ENCODE measurements at regions not wholly inside any gene's neighbourhood (a gene's known extent, or its start where the extent isn't known, plus 50 kb on each side); places are given as distances from the start of the nearest gene placed in this dataset.

DNA sequence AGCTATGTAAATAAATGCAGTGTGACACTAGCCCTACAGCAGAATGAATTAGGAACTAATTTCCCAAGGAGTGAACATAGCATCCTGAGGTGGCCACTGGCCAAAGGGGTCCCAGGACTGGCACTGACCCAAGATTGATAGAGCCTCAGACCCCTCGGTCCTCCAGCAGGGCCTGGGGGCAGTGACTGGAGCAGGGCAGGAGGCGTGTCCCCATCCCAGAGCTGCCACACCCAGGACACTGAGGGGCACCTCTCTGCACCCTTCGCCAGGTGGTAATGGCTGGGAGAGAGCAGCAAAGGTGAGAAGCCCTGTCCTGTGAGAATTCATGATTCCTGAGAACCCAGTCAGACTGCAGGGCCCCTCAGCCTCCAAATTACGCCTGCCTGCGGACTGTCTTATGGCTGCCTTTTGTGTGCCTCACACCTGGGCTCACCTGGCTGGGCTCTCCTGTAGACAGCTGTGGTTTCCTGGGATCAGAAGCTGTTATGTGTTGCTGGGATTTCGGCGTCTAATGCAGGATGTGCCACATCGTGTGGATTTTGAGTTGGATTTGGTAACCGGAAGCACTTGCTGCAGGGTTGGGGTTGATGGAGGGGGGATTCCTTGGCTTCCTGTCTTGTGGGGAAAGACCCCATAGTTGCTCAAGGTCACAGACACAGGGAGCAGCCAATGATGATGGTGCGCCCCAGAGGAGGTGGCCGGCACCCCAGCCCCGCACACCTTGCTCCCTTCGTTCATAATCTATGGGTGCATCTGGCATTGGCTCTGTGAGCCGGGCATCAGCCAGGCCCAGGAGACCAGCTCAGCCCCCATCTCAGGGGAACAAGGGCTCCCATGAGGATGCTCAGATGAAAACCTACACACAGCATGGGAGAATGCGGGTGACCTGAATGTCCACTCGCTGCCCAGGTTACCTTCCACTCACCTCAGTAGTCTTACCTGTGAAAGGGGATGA lies 582.9 kb downstream of the BRD1 start:
- no peak for DNase-seq (ENCODE audit: low spot score)
- TF ChIP-seq, protein P1, sequence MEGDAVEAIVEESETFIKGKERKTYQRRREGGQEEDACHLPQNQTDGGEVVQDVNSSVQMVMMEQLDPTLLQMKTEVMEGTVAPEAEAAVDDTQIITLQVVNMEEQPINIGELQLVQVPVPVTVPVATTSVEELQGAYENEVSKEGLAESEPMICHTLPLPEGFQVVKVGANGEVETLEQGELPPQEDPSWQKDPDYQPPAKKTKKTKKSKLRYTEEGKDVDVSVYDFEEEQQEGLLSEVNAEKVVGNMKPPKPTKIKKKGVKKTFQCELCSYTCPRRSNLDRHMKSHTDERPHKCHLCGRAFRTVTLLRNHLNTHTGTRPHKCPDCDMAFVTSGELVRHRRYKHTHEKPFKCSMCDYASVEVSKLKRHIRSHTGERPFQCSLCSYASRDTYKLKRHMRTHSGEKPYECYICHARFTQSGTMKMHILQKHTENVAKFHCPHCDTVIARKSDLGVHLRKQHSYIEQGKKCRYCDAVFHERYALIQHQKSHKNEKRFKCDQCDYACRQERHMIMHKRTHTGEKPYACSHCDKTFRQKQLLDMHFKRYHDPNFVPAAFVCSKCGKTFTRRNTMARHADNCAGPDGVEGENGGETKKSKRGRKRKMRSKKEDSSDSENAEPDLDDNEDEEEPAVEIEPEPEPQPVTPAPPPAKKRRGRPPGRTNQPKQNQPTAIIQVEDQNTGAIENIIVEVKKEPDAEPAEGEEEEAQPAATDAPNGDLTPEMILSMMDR (IDR thresholded peaks at IDR 0.05; ENCODE audit: extremely low read depth, missing control alignments), result no peak

DNA sequence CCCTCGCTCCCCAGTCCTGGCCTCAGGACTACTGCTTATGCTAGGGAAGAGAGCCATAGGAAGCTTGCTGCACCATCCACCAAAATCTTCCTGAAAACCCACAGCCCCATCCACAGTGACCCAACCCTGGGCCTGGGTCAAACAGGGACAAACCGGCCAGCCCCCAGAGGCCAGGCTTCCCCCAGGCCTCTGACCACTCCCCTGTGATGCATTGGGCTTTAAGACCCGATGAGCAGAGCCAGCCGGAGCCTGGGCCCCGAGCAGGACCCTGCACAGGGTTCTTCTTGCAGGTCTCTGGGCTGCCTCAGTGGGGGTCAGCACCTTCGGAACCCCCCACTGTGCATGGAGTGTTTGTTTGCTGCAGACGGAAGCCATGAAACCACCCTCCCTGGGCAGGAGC lies 583.7 kb downstream of the BRD1 start:
- DNase-seq (ENCODE audit: low spot score), result no peak
- TF ChIP-seq, protein P1 (IDR thresholded peaks at IDR 0.05; ENCODE audit: extremely low read depth, missing control alignments), result no peak

DNA sequence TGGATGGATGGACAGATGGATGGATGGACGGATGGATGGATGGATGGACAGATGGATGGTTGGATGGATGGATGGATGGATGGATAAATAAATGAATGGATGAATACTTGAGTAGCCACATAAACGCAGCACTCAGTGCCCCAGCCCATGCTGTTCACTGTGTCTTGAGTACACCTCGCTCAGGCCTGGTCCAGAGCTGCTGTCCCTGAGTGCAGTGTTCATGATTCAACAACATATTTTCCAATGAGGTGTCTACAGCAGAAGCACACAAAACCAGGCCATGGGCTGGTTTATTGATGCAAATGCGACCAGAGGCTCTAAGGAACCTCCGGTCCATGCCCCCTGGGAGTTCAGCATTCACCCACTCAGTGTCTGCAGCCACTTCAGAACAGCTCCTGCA lies 584.3 kb downstream of the BRD1 start:
- DNase-seq (ENCODE audit: low spot score), result no peak
- TF ChIP-seq, protein P1 (IDR thresholded peaks at IDR 0.05; ENCODE audit: extremely low read depth, missing control alignments), result no peak

DNA sequence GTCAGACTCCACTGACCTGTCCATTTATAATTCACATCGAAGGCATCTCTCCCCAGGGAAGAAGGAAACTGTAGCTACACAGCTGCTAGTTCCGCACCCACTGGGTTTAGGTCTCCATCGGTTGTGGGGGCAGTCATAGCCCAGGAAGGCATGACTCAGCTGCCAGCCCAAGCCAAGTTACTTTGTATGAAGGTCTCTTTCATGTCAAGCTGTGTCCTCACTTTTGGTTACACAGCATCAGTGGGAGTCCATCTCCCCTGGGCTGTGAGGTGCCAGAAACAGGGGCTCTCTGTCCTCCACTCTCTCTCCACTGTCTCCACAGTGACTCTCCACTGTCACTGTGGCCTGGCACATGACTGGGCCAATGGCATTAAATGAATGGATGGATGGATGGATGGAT lies 585.2 kb downstream of the BRD1 start:
- TF ChIP-seq, protein P1 (IDR thresholded peaks at IDR 0.05; ENCODE audit: extremely low read depth, missing control alignments), result no peak
- DNase-seq (ENCODE audit: low spot score), result no peak

DNA sequence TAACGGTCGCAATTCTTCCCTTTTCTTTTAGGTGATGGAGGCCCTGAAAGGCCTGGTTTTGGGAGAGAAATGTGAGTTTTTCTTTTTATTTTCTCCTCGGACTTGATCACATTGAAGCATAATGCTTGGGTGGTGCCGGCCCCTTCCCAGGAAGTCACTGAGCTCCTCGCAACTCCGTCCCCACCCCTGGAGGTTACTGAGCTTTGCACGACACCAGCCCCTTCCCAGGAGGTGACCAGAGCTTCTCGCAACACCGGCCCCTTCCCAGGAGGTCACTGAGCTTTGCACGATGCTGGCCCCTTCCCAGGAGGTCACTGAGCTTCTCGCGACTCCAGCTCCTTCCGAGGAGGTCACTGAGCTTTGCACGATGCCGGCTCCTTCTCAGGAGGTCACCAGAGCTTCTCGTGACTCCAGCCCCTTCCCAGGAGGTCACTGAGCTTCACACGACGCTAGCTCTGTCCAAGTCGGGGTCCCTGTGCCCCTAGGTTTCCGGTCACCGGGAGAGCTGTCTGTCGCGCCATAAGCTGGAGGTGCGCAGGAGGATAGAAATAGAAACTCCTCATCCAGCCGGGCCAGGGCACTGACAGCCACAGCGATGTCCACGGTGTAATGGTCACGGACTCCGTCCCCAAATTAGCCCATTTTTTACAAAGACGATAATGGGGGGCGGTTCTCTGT lies 586.4 kb downstream of the BRD1 start:
- TF ChIP-seq, protein P1 (IDR thresholded peaks at IDR 0.05; ENCODE audit: extremely low read depth, missing control alignments), result no peak
- DNase-seq (ENCODE audit: low spot score), result no peak

DNA sequence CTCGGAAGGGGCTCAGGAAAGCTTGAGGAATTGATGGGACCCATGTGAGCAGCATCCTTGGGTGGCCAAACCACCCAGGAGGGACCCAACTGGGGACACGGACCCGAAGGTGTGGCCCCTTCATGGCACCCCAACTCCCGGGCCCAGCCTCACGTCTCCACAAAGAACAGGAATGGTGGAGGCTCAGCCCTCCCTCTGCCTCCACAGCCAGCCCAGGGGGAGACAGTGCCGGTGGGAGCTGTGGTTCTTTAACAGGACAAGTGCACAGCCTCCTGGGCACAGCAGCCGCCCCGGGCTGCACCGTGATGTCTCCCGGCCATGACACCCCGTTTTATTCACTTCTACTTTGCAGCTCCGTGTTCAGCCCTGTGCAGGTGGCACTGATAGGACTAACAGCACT lies 587.2 kb downstream of the BRD1 start:
- TF ChIP-seq, protein P1 (IDR thresholded peaks at IDR 0.05; ENCODE audit: extremely low read depth, missing control alignments), result no peak
- DNase-seq (ENCODE audit: low spot score), result no peak

DNA sequence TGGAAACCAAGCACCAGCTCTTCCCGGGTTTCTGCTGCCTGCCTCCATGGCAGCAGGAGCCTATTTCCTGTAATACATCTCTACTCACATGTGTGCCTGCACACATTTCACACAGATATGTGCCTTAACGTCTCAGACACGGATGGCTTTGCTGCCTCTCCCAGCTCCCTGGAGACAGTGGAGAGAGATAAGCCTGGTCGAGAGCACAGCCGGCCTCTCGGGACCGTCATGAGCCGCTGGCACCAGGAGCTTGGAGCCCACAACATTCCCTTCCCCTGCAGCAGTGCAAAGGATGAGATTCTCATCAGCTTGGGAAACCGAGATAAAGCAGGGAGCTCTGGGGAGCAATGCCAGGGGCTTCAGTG lies 587.7 kb downstream of the BRD1 start:
- no peak for DNase-seq (ENCODE audit: low spot score)
- TF ChIP-seq, protein P1 (IDR thresholded peaks at IDR 0.05; ENCODE audit: extremely low read depth, missing control alignments), result no peak

Measured in GM20000 (cell line).